ENCODE measurements at regions not wholly inside any gene's neighbourhood (a gene's known extent, or its start where the extent isn't known, plus 50 kb on each side); places are given as distances from the start of the nearest gene placed in this dataset.

DNA sequence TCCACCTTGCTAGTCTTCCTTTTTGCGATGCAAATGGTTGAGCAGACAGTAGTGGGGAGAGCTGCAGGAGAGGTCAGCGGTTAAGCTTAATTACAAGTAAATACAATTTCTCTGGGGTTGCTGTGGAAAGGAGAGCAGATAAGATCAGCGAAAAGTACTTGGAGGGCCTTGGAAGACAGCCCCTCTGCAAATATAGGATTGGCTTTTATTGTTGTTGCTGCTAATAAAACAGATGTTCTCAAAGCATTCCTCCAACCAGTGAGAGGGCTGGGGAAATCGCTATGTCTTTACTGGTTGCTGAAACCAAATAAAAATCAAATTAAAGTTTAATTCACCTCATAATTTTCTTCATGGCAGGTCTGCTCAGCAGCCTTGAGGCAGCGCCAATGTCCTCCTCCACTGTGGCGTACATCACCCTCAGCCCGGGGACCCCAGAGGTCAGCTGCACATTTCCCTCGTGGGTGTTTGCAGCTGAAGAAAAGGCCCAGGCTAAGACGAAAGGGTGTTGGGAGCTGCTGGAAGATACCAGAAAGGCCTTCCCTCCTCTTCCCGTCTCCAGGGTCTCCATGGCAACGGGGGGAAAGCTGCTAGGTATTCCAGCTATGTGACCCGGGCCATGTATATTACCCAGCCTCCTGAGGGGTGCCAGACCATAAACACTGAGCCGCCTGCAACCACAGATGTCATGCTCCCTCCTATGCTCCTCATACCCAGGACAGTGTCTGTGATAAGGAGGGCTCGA lies 54.6 kb upstream of the POU2F1 start:
- no peaks in the 10 kb centered on the region for H4K20me1 ChIP-seq (ENCODE audit: insufficient read depth, low read length)
- H3K79me2 ChIP-seq (ENCODE audit: insufficient read depth, low read length), result no peaks in the 10 kb centered on the region
- H3K36me3 ChIP-seq (replicated peaks in 1 of 2; ENCODE audit: control insufficient read depth in 1 of 2, insufficient read depth in 2 of 2, low read length in 2 of 2), result no peaks in the 10 kb centered on the region
- no peak for DNase-seq (ENCODE audit: low spot score)
- 22% methylated on average over 12 of the region's 14 CpGs for WGBS (ENCODE audit: low lambda C conversion rate)
- H3K4me3 ChIP-seq (replicated peaks in 1 of 3; ENCODE audit: insufficient read depth in 1 of 3, low read depth in 2 of 3, low read length in 3 of 3), result no peak overlapping the region
- in situ Hi-C loops (cut with HindIII; ENCODE audit: extremely low pct_ligation_motif_present, low pct_unique_long_range_greater_than_20kb), result no loop called here
- H3K4me1 ChIP-seq (ENCODE audit: insufficient read depth, low read length), result no peaks in the 10 kb centered on the region
- intact Hi-C loops (cut with micrococcal nuclease; ENCODE audit: unreplicated experiment), result no loop called here
- H3K27ac ChIP-seq (ENCODE audit: extremely low read length, insufficient read depth, low read length), result no peak overlapping the region
- H3K9ac ChIP-seq (ENCODE audit: insufficient read depth, low read depth, low read length), result no peak overlapping the region
- H3K27me3 ChIP-seq (ENCODE audit: control insufficient read depth in 1 of 2, insufficient read depth in 2 of 2, low read length in 2 of 2), result peaks cover 0 to 4% of the 10 kb centered on the region in 2 experiments; a peak in 1 of 5 replicates
- ATAC-seq, result no peak
- ChIA-PET CTCF (ENCODE audit: low intra/inter-chr PET ratio, low total read pairs) (no interaction called here), POLR2A (no interaction called here)
- no peak for FAIRE-seq
- no peak overlapping the region for H3K4me2 ChIP-seq (ENCODE audit: low read depth, low read length)
- H3K9me3 ChIP-seq (ENCODE audit: low read length), result no peaks in the 10 kb centered on the region
- BruUV-seq (replicated peaks), result no TSS peak
- H2AFZ ChIP-seq (ENCODE audit: low read length), result no peak overlapping the region
- TF ChIP-seq CAMTA2 (CRISPR knock-in tag; IDR thresholded peaks at IDR 0.05; ENCODE audit: borderline replicate concordance), result no peak
- TF ChIP-seq SRY (CRISPR knock-in tag; IDR thresholded peaks at IDR 0.05), result no peak
- TF ChIP-seq, protein P1, sequence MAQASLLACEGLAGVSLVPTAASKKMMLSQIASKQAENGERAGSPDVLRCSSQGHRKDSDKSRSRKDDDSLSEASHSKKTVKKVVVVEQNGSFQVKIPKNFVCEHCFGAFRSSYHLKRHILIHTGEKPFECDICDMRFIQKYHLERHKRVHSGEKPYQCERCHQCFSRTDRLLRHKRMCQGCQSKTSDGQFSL (CRISPR knock-in tag; IDR thresholded peaks at IDR 0.05), result no peak
- no peak for TF ChIP-seq KLF12 (CRISPR knock-in tag; IDR thresholded peaks at IDR 0.05; ENCODE audit: borderline replicate concordance)
- no peak for TF ChIP-seq HDAC1 (CRISPR knock-in tag; IDR thresholded peaks at IDR 0.05)
- TF ChIP-seq ZNF629 (CRISPR knock-in tag; conservative IDR thresholded peaks at IDR 0.05), result no peak
- no peak for TF ChIP-seq ZNF12 (CRISPR knock-in tag; IDR thresholded peaks at IDR 0.05)
- TF ChIP-seq, protein P2, sequence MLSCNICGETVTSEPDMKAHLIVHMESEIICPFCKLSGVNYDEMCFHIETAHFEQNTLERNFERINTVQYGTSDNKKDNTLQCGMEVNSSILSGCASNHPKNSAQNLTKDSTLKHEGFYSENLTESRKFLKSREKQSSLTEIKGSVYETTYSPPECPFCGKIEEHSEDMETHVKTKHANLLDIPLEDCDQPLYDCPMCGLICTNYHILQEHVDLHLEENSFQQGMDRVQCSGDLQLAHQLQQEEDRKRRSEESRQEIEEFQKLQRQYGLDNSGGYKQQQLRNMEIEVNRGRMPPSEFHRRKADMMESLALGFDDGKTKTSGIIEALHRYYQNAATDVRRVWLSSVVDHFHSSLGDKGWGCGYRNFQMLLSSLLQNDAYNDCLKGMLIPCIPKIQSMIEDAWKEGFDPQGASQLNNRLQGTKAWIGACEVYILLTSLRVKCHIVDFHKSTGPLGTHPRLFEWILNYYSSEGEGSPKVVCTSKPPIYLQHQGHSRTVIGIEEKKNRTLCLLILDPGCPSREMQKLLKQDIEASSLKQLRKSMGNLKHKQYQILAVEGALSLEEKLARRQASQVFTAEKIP (CRISPR knock-in tag; IDR thresholded peaks at IDR 0.05; ENCODE audit: borderline replicate concordance), result no peak
- no peak for TF ChIP-seq GATA4 (IDR thresholded peaks at IDR 0.05; ENCODE audit: borderline replicate concordance, low read depth)
- TF ChIP-seq IRF2 (CRISPR knock-in tag; IDR thresholded peaks at IDR 0.05), result no peak
- no peak for TF ChIP-seq ZNF850 (CRISPR knock-in tag; conservative IDR thresholded peaks at IDR 0.05)
- no peak for TF ChIP-seq AGO2 (optimal IDR thresholded peaks at IDR 0.05; ENCODE audit: low read depth, low read length)
- no peak for TF ChIP-seq HNF4G (IDR thresholded peaks at IDR 0.05; ENCODE audit: borderline replicate concordance, low read depth, low read length)
- TF ChIP-seq HNF4G (CRISPR knock-in tag; IDR thresholded peaks at IDR 0.05; ENCODE audit: borderline replicate concordance, low read depth), result no peak
- TF ChIP-seq, protein P3, sequence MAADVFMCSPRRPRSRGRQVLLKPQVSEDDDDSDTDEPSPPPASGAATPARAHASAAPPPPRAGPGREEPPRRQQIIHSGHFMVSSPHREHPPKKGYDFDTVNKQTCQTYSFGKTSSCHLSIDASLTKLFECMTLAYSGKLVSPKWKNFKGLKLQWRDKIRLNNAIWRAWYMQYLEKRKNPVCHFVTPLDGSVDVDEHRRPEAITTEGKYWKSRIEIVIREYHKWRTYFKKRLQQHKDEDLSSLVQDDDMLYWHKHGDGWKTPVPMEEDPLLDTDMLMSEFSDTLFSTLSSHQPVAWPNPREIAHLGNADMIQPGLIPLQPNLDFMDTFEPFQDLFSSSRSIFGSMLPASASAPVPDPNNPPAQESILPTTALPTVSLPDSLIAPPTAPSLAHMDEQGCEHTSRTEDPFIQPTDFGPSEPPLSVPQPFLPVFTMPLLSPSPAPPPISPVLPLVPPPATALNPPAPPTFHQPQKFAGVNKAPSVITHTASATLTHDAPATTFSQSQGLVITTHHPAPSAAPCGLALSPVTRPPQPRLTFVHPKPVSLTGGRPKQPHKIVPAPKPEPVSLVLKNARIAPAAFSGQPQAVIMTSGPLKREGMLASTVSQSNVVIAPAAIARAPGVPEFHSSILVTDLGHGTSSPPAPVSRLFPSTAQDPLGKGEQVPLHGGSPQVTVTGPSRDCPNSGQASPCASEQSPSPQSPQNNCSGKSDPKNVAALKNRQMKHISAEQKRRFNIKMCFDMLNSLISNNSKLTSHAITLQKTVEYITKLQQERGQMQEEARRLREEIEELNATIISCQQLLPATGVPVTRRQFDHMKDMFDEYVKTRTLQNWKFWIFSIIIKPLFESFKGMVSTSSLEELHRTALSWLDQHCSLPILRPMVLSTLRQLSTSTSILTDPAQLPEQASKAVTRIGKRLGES (CRISPR knock-in tag; IDR thresholded peaks at IDR 0.05; ENCODE audit: borderline replicate concordance), result no peak
- no peak for TF ChIP-seq NCOA5 (CRISPR knock-in tag; IDR thresholded peaks at IDR 0.05)
- TF ChIP-seq PCBP2 (optimal IDR thresholded peaks at IDR 0.05; ENCODE audit: low read depth, low read length, poor library complexity, severe bottlenecking), result no peak
- TF ChIP-seq ZNF431 (CRISPR knock-in tag; IDR thresholded peaks at IDR 0.05; ENCODE audit: borderline replicate concordance, low read depth), result no peak
- TF ChIP-seq RBFOX2 (IDR thresholded peaks at IDR 0.05; ENCODE audit: low read depth, low read length), result no peak
